GM18907 (cell line): ENCODE measurements at regions not wholly inside any gene's neighbourhood (a gene's known extent, or its start where the extent isn't known, plus 50 kb on each side); places are given as distances from the start of the nearest gene placed in this dataset.

Experiments used
- ATAC-seq: cut with Tn5 transposase; IDR thresholded peaks from one replicate; pipeline ENCODE4 v1.9.1; 2021; ENCODE audit warnings: mild to moderate bottlenecking, moderate library complexity; ENCODE audit not compliant: unreplicated experiment

DNA sequence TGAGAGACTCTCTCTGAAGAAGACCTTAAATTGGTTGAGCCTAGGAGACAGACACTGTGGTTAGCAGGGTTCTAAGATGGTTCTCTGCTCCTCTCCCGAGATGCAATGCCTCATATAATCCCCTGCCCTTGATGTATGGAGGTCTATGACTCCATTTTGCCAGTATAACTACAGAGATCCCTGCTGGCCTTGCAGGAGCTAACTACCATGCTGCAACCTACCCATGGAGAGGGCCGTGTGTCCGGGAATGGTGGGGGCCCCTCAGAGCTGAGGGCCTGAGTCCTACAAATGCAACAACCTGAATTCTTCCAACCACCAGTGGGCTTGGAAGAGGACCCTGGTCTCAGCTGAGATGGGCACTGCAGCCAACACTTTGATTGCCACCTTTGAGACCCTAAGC, 388.0 kb downstream of the SETD4 start:
- ATAC-seq = no peak

DNA sequence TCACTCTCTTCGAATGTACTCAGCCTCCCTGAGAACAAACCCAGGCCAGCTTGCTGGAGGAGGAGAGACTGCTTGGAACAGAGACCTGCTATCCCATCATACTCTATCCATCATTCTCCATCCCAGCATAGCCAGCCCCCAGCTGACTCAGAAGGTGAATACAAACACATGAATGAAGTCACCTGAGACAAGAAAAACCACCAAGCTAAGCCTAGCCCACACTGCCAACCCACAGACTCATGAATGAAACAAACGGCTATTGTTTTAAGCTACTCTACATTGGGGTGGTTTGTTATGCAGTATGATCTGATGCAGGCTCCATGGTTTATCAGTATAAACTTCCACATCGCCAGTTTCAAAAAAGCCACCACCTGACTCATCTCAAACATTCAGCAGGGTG, 395.6 kb downstream of the SETD4 start:
- ATAC-seq = no peak

DNA sequence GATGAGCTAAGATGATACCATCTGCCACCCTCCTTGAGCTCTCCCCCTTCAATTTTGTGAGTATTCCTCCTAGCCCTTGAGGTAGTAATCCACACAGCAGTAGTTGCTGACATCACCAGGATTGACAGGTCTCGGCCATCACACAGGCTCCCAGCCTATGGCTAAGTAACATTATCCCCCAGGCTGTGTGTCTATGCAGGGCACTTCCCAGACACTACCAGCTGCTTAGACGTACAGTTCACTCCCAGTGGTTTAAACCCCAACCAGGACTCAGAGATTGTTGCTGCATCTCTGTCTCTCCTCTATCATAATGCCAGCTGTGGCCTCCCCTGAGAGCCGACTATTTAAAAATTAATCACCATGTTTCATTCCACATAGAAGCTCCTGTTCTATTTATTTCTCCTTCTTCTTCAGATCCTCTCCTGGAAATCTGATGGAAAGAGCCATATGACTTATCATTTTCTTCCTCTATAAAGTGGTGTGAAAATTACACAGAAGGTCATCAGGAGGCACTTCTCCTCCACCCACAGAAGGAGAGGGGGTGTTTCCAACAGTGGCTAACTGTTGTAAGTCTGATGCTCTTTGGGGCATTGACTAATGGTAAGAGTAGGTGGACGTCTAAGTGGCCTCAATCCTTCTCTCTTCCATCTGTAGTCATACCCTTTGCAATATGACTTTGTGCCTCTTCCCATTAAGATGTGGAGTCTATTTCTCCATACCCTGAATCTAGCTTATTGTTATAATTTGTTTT, 396.3 kb downstream of the SETD4 start:
- ATAC-seq = no peak

DNA sequence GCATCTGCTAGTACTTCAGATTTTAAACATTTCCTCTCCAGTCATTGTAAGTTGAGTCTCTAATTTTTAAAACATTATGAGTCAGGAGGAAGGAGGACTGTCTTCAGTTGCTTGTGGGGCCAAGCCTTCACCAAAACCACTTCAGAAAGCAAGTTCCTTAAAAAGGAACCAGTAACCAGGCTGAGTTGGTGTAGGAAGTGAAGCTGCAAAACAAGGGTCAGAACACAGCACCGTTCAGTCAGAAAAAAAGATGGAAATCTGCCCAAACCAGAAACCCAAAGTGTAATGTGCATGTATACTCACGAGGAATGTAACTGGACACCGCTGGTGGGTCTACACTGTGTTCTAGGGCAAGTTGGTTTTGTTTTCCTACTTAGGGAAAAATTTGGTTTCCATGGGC, 402.1 kb downstream of the SETD4 start:
- no peak for ATAC-seq

DNA sequence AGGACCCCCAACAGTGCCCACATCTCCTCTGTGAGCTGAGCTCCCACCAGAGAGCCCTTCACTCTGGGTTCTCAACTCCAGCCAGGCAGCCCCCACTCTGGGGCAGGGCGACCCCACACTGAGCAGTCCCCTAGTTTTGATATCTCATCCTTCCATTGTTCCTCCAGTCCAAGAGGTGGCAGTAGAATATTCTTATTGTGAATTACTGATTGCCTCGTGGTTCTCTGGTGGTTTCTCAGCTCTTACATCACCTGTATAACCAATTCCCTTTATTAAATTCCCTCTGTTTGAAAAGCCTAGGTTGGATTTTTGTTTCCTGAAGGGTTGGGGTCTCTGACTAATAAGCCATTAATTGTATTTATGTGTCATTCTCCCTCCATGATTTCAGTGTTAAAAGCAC, 407.5 kb downstream of the SETD4 start:
- no peak for ATAC-seq

DNA sequence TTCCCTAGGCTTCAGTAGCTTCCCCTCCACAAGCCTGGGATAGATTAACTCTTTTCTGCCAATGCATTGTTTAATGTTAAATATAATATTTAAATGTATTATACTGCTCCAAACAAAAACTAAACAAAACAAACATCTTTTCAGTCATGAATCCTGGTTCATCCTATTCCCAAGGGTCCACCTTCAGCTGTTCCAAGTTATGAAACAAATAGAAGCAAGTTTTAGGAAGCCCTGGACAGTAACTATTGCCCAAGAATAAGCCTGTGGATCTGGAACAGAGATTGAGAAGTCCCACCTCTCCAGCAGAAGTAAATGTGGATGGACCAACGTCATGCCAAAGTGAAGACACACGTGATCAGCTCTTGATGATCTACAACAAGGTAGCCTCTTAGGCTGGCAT, 408.1 kb downstream of the SETD4 start:
- ATAC-seq = no peak

DNA sequence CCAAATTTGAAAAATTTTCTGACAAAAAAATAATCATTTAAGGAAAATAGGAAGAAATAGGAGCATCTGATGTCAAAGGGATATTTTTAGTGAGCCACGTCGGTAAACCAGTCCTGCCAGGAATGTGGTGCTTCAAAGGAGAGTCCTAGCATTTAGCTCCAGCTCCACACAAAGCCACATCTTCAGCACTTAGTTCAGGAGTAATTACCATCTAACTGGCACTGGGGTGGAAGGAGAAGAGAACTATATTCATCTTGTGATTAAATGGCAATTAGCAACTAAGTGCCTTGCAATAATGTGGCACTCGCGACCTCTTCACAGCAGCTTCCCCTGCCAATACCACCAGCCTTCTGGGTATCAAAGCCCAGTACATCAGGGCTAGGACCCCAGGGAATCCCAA, 409.1 kb downstream of the SETD4 start:
- ATAC-seq = no peak

DNA sequence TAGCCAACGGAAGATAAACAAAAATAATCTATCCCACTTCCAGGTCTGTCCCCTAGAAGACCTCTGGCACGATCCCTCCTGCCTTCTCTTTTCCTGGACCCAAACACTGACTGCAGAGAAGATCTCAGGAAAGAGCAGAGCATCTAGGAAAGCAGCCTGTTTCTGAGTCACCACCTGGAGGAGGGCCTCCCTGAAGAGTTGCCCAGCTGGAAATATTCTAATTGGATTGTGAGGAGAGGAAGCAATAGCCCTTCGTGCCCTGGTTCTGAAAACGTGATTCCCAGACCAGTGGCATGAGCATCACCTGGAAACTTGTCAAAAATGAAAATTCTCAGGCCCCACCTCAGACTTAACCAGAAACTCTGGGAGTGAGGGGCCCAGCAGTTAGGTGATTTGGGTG, 411.1 kb downstream of the SETD4 start:
- ATAC-seq = no peak

DNA sequence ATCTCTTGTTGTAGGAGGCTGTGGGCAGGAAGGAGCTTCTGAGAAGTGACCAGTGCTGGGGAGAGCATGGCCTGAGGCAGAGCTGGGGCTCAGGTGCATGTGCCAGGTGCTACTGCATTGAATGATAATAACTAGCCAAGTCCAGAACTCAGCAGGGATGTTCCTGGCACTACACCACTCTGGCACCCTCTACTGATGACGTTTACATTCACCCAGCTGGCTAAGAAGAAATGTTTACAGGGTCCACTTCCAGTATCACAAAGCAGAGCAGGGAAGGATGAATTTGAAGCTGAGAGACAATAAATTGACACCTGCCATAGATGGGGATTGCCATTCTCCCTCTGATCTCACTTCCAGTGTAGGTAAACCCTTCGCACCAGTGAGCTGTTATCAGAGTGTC, 411.8 kb downstream of the SETD4 start:
- ATAC-seq = no peak

DNA sequence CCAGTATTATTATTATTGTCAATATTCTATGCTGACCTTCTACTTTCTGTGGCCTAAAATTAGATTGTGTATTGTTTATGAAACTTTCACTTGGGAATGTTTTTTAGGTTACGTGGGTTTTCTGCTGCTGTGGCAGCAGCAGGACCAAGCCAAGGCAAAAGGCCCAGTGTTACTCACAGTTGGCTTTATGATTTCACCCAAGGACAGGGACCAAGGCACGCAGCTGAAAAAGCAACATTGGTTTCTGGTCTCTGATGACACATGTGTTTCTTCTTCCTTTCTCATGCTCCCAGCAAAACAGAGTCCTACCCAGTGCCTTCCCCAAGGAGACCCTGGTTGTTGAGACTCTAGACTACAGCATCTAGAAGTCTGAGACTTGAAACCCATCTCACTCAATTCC, 413.7 kb downstream of the SETD4 start:
- no peak for ATAC-seq

DNA sequence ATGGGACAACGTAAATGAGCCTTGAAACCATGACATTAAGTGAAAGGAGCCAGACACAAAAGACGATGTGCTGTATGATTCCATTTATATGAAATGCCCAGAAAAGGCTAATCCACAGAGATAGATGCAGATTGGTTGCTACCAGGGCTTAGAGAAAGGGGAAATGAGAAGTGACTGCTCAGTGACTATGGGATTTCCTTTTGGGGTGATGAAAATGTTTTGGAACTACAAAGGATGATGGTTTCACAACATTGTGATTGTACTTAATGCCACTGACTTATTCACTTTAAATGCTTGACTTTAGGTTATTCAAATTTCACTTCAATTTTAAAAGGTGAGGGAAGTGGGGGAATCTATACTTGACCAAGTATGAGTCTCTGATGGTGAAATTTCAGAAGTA, 414.3 kb downstream of the SETD4 start:
- ATAC-seq = no peak

DNA sequence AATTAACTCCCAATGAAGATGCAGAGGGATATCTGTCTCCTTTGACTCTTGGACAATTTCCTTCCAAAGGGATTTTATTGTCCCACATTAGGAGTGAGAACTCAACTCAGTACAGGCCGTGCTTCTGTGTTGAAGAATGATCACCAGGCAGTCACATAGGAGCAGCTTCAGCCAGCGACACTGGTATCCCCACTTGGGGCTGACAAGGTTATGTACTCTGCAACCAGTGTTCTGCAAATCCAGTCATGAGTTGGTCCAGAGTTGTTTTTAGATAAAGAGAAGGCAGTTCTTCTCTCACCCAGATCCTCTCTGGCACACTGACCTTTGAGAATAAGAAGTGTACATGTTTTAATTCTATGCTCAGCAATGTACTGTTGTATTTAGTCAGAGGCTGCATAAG, 415.8 kb downstream of the SETD4 start:
- no peak for ATAC-seq

DNA sequence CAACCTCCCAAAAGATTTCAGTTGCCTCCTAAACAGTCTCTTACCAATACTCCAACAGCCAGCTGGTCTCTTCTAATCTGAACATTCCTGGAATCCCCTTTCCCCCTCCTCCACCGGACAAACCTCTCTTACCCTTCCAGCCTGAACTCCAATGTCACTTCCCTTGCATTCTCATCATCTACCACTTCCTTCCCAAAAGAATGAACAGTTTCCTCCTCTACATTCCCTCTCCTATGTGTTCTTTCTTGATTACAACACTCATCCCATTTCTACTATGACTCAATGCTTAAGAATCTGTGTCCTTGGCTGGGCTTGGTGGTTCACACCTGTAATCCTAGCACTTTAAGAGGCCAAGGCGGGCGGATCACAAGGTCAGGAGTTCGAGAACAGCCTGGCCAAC, 417.1 kb downstream of the SETD4 start:
- ATAC-seq = no peak

DNA sequence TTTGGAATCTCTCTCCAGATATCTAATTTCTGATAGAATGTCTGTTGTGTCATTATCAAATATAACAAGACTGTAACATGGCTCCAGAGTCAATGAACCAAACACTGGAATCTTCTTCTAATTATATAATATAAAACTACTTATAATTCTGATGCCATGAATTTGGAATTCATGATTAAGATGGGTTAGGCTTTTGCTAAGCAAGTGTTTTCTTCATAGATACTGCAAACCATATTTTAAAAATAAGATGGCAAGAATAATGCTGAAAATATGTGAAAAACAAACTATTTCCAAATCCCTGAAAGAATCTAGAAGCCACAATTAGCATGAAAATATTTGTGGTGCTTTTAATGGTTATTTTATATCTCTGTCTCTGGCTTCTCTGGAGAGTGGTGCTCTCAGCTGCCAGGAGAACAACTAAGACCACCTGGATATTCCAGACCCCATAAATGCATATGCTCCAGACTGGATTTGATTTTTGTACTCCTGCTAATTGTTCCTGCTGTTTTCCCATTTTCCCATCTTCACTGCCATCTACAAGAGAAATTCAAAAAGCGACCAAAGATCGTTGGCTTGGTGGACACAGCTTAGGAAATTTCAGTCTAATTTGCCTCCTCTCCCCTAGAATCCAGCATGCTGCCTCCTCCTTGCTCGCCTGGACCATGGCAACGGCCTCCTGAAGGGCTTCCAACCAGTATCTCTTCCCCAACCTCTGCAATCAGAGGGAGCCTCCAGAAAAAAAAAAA, 418.9 kb downstream of the SETD4 start:
- ATAC-seq = no peak

DNA sequence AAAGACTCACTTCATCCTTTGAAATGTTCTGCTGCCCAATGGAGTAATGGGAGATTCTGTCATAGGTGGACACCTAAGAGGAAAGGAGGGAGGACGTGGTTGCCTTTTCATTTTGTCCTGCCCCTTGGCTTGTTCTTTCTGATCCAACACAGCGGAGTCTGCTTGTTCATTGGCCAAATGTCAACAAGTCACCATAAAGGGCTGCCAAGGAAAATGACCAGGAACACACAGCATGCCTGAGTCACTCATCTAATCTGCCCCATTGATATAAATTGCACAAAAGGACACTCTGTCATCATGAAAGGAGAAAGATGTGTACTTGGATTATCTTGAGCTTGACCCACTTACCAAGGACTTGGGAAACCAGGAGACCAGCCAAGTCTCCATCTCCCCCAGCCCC, 422.9 kb downstream of the SETD4 start:
- no peak for ATAC-seq

DNA sequence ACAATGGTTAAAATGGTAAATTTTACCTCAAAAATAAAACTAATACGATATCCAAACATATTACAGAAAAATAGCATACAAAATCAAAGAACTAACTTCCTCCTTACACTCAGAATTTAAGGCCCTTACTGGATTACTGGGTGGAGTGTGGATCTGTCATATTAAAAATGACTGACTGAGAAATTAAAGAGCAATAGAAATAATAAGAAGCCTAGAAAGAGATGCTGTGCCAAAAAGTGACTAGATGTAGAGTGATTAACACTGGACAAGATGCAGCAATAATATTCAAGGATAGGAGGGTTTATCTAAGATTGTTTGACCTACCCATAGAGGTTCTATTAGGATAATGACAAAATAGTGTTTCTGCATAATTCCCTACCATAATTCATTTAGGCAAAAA, 424.3 kb downstream of the SETD4 start:
- no peak for ATAC-seq

DNA sequence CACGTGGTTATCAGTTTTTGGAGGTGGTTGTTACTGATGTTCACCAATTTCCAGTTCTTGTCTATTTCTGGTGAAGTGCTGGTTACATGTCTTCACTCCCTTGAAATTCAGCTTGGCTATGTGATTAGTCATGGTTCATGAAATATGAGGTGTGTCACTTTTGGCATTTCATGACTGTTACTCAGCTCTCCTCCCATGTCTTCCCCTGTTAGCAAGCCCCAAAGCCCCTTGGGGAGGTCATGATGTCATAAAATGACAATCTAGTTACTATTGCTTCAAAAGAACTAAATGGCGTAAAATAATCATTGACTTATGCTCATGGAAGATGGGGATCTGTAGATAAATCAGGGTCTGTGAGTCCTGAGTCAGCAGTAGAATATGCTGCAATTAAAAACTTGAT, 425.1 kb downstream of the SETD4 start:
- no peak for ATAC-seq

DNA sequence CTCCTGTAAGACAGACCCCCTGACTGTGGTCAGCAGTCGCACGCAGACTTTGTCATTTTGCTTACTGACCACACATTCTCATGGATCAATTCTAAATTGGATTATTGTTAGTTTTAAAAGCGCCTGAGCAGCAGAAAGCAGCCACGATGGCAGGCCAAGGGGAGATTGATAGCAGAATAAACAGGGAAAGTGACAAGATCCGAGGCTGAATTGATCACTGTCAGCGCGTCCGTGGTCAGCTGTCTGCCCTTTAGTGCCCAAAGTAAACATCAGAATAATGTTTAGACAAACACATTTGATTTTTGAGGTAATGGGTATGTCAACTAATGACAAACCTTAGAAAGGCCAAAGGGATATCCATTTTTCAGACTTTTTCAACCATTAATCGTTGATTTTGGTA, 426.8 kb downstream of the SETD4 start:
- ATAC-seq = no peak

DNA sequence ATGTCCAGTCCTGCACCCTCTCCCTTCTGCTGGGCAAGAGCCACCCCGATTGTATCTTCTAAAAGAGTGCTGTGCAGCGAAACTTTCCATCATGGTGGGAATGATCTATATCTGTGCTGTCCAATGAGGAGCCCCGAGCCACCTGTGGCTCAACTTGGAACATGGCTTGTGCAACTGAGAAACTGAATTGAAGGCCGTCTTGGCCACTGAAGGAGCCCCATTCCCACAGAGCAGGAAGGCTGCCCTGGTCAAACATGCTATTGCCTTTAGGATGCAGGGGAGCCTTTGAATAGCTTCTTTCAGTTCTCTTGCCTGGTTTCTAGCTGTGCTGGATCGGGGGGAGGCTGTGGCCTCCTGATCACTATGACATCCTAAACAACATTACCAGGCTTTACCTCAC, 427.6 kb downstream of the SETD4 start:
- ATAC-seq = no peak

DNA sequence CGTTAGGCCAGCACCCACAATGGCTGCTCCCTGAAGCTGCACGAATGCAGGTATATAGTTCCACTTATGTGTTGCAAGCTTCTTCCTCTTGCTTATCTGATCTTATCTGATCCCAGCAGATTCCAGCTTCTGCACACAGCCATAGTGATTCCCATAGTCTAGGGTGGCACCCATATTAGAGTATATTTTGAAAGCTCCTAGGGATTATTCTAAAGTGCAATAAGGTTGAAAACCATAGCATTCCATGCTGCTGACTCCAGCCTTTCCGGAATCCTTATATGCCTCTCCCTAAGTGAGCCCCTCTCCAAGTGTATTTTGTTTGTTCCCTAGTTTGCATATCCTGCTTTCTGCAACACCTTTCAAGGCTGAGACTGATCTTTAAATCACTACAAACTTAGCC, 432.0 kb downstream of the SETD4 start:
- ATAC-seq = no peak

DNA sequence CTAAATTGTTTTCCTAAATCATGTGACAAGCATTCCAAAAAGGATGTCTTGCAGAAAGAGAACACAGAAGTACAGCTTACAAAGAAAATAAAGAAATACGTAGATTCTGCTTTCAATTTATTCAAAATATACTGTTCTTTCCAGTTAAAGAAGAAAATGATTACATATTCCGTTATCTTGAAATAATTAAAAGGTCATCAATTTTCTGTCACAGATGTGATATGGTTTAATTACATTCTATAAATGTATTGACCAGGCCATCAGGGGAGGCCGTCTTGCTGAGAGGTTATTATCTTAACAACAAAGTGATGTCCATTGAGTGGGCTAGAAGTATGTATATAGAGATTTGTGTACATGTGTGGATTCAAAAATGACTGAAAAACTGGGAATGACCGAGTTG, 432.9 kb downstream of the SETD4 start:
- no peak for ATAC-seq

DNA sequence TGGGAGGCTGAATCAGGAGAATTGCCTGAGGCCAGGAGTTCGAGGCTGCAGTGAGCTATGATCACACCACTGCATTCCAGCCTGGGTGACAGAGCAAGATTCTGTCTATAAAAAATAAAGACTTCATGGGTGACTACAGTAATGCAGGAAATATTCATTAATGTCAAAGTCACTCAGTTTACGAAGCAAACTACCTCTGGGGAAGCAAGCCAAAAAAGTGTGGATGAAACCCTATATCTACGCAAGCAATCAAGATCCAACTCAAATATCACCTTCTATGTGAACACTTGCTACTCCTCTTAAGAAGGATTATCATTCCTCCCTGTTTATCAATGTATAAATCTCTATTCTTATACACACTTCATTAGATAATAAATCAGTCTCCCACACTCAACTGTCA, 434.8 kb downstream of the SETD4 start:
- ATAC-seq = no peak

DNA sequence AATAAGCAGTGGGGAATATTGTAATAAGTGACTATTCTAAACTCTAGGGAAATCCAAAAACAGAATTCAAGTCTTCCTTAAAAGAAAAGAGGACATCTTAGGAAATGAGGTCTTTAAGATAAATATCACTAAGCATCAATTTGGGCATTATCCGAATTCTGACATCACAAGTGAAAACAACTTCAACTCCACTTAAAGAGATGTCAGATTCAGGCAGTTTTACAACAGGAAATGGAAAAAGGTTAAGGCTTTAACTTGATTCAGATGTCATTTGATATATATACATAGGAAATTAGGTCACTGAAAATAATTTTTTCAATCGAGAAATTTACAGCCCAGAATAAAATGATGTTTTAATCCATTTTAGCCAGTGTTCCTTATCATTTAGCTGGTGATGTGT, 435.4 kb downstream of the SETD4 start:
- ATAC-seq = no peak
